Smooth muscle cell (in vitro differentiated cells): ENCODE measurements at regions not wholly inside any gene's neighbourhood (a gene's known extent, or its start where the extent isn't known, plus 50 kb on each side); places are given as distances from the start of the nearest gene placed in this dataset.

ENCODE experiments used
- DNase-seq: peaks from one replicate; lab custom pipeline; 2025; ENCODE audit not compliant: unreplicated experiment; lab: John Stamatoyannopoulos, UW
- H2AFZ ChIP-seq: fragments of 200-600 bp; sonication (generic); 2 replicates; pipeline ENCODE4 v1.6.0; 2016; ENCODE audit warnings: antibody characterized with exemption, low read depth, mild to moderate bottlenecking
- H3F3A ChIP-seq: fragments of 200-600 bp; sonication (generic); 2 replicates; pipeline ENCODE4 v1.6.0; 2017; ENCODE audit warnings: antibody characterized with exemption, low read depth
- H3K27ac ChIP-seq: fragments of 200-600 bp; sonication (generic); 2 replicates; pipeline ENCODE4 v1.5.1; 2016; ENCODE audit warnings: low read depth, mild to moderate bottlenecking
- H3K27me3 ChIP-seq: fragments of 200-600 bp; sonication (generic); 2 replicates; pipeline ENCODE4 v1.6.1; 2016; ENCODE audit warnings: low read depth, mild to moderate bottlenecking
- H3K36me3 ChIP-seq: fragments of 200-600 bp; sonication (generic); 2 replicates; pipeline ENCODE4 v1.5.1; 2016; ENCODE audit warnings: low read depth
- H3K4me1 ChIP-seq: fragments of 200-600 bp; sonication (generic); 2 replicates; pipeline ENCODE4 v1.5.1; 2016; ENCODE audit warnings: low read depth
- H3K4me2 ChIP-seq: fragments of 200-600 bp; sonication (generic); 2 replicates; pipeline ENCODE4 v1.6.0; 2016; ENCODE audit warnings: mild to moderate bottlenecking
- H3K4me3 ChIP-seq: fragments of 200-600 bp; sonication (generic); 2 replicates; pipeline ENCODE4 v1.5.1; 2016; ENCODE audit warnings: mild to moderate bottlenecking
- H3K79me2 ChIP-seq: fragments of 200-600 bp; sonication (generic); 2 replicates; pipeline ENCODE4 v1.6.0; 2016; ENCODE audit warnings: low read depth, mild to moderate bottlenecking
- H3K9ac ChIP-seq: fragments of 200-600 bp; sonication (generic); 2 replicates; pipeline ENCODE4 v1.6.0; 2016; ENCODE audit warnings: low read depth
- H3K9me3 ChIP-seq: fragments of 200-600 bp; sonication (generic); replicated peaks from 2 replicates; pipeline ENCODE4 v1.5.1; 2016; ENCODE audit warnings: low read depth
- H4K20me1 ChIP-seq: fragments of 200-600 bp; sonication (generic); 2 replicates; pipeline ENCODE4 v1.6.0; 2016; ENCODE audit warnings: low read depth
- CTCF ChIP-seq: fragments of 200-600 bp; sonication (generic); IDR thresholded peaks from 2 replicates; pipeline ENCODE4 v1.5.1; 2017; ENCODE audit warnings: borderline replicate concordance, mild to moderate bottlenecking, antibody characterized with exemption; ENCODE audit not compliant: insufficient read depth, poor library complexity, severe bottlenecking
- WGBS: methylation state at CpG from one replicate; pipeline ENCODE4 v1.1.7; 2016; ENCODE audit warnings: low lambda C conversion rate; 5-methylcytosine and 5-hydroxymethylcytosine counted together

- H3K4me1 ChIP-seq = no peaks in the 10 kb centered on the region
- peaks cover 14% of the 10 kb centered on the region for H3K27me3 ChIP-seq
- H3K79me2 ChIP-seq = no peaks in the 10 kb centered on the region
- TF ChIP-seq CTCF = no peak
- H3K27ac ChIP-seq = no peak overlapping the region
- no peaks in the 10 kb centered on the region for H3F3A ChIP-seq
- no peak overlapping the region for H2AFZ ChIP-seq
- WGBS = 81% methylated on average over 5 of the region's 5 CpGs
- no peak overlapping the region for H3K9ac ChIP-seq
- no peaks in the 10 kb centered on the region for H3K36me3 ChIP-seq
- H3K4me3 ChIP-seq = no peak overlapping the region
- no peak overlapping the region for H3K4me2 ChIP-seq
- no peaks in the 10 kb centered on the region for H4K20me1 ChIP-seq
- no peaks in the 10 kb centered on the region for H3K9me3 ChIP-seq
- no peak for DNase-seq
Measured at GRCh38 chr5:4197151-4197550, 601.5 kb downstream of the IRX1 start.

GRCh38 chr5:4198461-4198860, 602.8 kb downstream of the IRX1 start:
- no peak overlapping the region for H3K4me2 ChIP-seq
- no peaks in the 10 kb centered on the region for H3K36me3 ChIP-seq
- H2AFZ ChIP-seq = no peak overlapping the region
- H3F3A ChIP-seq = no peaks in the 10 kb centered on the region
- H3K9me3 ChIP-seq = no peaks in the 10 kb centered on the region
- H3K27me3 ChIP-seq = peaks cover 14% of the 10 kb centered on the region
- TF ChIP-seq CTCF = no peak
- H3K79me2 ChIP-seq = no peaks in the 10 kb centered on the region
- H3K4me3 ChIP-seq = no peak overlapping the region
- 64% methylated on average over 7 of the region's 7 CpGs for WGBS
- DNase-seq = no peak
- no peaks in the 10 kb centered on the region for H3K4me1 ChIP-seq
- H4K20me1 ChIP-seq = no peaks in the 10 kb centered on the region
- H3K9ac ChIP-seq = no peak overlapping the region
- no peak overlapping the region for H3K27ac ChIP-seq

- Histone ChIP-seq H3K9me3 (no peaks in the 10 kb centered on the region), H3K79me2 (no peaks in the 10 kb centered on the region), H3F3A (no peaks in the 10 kb centered on the region), H2AFZ (no peak overlapping the region), H3K4me1 (no peaks in the 10 kb centered on the region), H4K20me1 (no peaks in the 10 kb centered on the region), H3K27me3 (peaks cover 14% of the 10 kb centered on the region), H3K4me2 (no peak overlapping the region), H3K9ac (no peak overlapping the region), H3K27ac (no peak overlapping the region), H3K36me3 (no peaks in the 10 kb centered on the region), H3K4me3 (no peak overlapping the region)
- no peak for TF ChIP-seq CTCF
- WGBS = 75% methylated on average over 19 of the region's 19 CpGs
- no peak for DNase-seq
Measured at GRCh38 chr5:4199049-4199841, 603.6 kb downstream of the IRX1 start.

- WGBS = 90% methylated on average over 4 of the region's 4 CpGs
- Histone ChIP-seq H3F3A (no peaks in the 10 kb centered on the region), H3K9ac (no peak overlapping the region), H4K20me1 (no peaks in the 10 kb centered on the region), H3K79me2 (no peaks in the 10 kb centered on the region), H3K27me3 (peaks cover 11% of the 10 kb centered on the region), H3K27ac (no peak overlapping the region), H2AFZ (no peak overlapping the region), H3K9me3 (no peaks in the 10 kb centered on the region), H3K4me1 (no peaks in the 10 kb centered on the region), H3K36me3 (no peaks in the 10 kb centered on the region), H3K4me3 (no peak overlapping the region), H3K4me2 (no peak overlapping the region)
- no peak for TF ChIP-seq CTCF
- no peak for DNase-seq
Measured at GRCh38 chr5:4203146-4203545, 607.5 kb downstream of the IRX1 start.
